ENCODE measurements at regions not wholly inside any gene's neighbourhood (a gene's known extent, or its start where the extent isn't known, plus 50 kb on each side); places are given as distances from the start of the nearest gene placed in this dataset.

DNA sequence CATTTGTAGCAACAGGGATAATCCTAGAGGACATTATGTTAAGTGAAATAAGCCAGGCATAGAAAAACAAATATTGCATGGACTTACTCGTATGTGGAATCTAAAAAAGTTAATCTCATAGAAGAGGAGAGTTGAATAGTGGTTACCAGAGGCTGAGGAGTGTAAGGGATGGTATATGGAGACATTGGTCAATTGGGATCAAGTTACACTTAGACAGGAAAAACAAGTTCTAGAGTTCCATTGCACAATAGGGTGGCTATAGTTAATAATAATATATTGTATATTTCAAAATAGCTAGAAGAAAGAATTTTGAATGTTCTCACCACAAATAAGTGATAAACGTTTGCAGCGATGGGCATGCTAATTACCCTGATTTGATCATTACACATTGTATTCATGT is 354.6 kb downstream of the SEC16B start:
- TF ChIP-seq CTCF (IDR thresholded peaks at IDR 0.05) (no peak), EZH2 (IDR thresholded peaks at IDR 0.05) (no peak)
